Liver (tissue), 8 donors: ENCODE measurements at regions not wholly inside any gene's neighbourhood (a gene's known extent, or its start where the extent isn't known, plus 50 kb on each side); places are given as distances from the start of the nearest gene placed in this dataset.

Source experiments
- DNase-seq: peaks from one replicate; pipeline ENCODE4 v3.0.0-alpha.2; 2017; ENCODE audit warnings: low spot score
- H3K27ac ChIP-seq, 2 donors: one replicate each; pipeline ENCODE4 v1.7.0; 2013; ENCODE audit warnings: inconsistent platforms in 2 of 2, low read length in 2 of 2, control low read depth in 1 of 2, low read depth in 1 of 2, mild to moderate bottlenecking in 1 of 2
- H3K27me3 ChIP-seq, 4 donors: one replicate each; pipeline versions ENCODE4 v1.6.1 to v1.7.0; 2013; ENCODE audit warnings: low read length in 3 of 4, inconsistent platforms in 1 of 4, mild to moderate bottlenecking in 1 of 4, moderate library complexity in 1 of 4; ENCODE audit not compliant: control insufficient read depth in 4 of 4, insufficient read depth in 4 of 4
- H3K36me3 ChIP-seq, 4 donors: one replicate each; pipeline versions ENCODE4 v1.6.1 to v1.7.0; 2013; ENCODE audit warnings: low read length in 3 of 4, mild to moderate bottlenecking in 3 of 4, low read depth in 1 of 4, moderate library complexity in 1 of 4; ENCODE audit not compliant: control insufficient read depth in 4 of 4, insufficient read depth in 3 of 4
- H3K4me1 ChIP-seq, 4 donors: one replicate each; pipeline versions ENCODE4 v1.6.1 to v1.7.0; 2013; ENCODE audit warnings: low read length in 3 of 4, mild to moderate bottlenecking in 3 of 4, moderate library complexity in 1 of 4; ENCODE audit not compliant: control insufficient read depth in 4 of 4, insufficient read depth in 4 of 4
- H3K4me3 ChIP-seq, 3 donors: one replicate each; pipeline versions ENCODE4 v1.6.1 to v1.7.0; 2013; ENCODE audit warnings: low read length in 3 of 3, control low read depth in 1 of 3, low read depth in 1 of 3, mild to moderate bottlenecking in 1 of 3
- H3K9ac ChIP-seq, 2 donors: one replicate each; pipeline ENCODE4 v1.7.0; 2013; ENCODE audit warnings: low read length in 2 of 2, mild to moderate bottlenecking in 2 of 2, moderate library complexity in 2 of 2, control low read depth in 1 of 2, low read depth in 1 of 2
- H3K9me3 ChIP-seq, 4 donors: one replicate each; pipeline versions ENCODE4 v1.6.1 to v1.7.0; 2013; ENCODE audit warnings: low read length in 3 of 4; ENCODE audit not compliant: control insufficient read depth in 4 of 4
- EGR1 ChIP-seq, 2 donors: IDR thresholded peaks; 2 replicates each; pipeline ENCODE4 v1.6.1; 2016 to 2018; ENCODE audit warnings: antibody characterized with exemption in 2 of 2, low read depth in 2 of 2
- FOXA1 ChIP-seq: IDR thresholded peaks from 2 replicates; pipeline ENCODE4 v1.6.1; 2016; ENCODE audit warnings: antibody characterized with exemption
- FOXA2 ChIP-seq: IDR thresholded peaks from 2 replicates; pipeline ENCODE4 v1.6.1; 2016; ENCODE audit warnings: antibody characterized with exemption
- GABPA ChIP-seq, 2 donors: IDR thresholded peaks in 1 of 2; conservative IDR thresholded peaks in 1 of 2; 2 replicates each; pipeline ENCODE4 v1.6.1; 2016; ENCODE audit warnings: antibody characterized with exemption in 2 of 2, mild to moderate bottlenecking in 1 of 2, moderate library complexity in 1 of 2
- HNF4A ChIP-seq, 2 donors: conservative IDR thresholded peaks; 2 replicates each; pipeline ENCODE4 v1.6.1; 2016; ENCODE audit warnings: antibody characterized with exemption in 2 of 2, mild to moderate bottlenecking in 2 of 2
- JUND ChIP-seq, 2 donors: IDR thresholded peaks; 2 replicates each; pipeline ENCODE4 v1.6.1; 2016; ENCODE audit warnings: antibody characterized with exemption in 2 of 2
- NR2F2 ChIP-seq: IDR thresholded peaks from 2 replicates; pipeline ENCODE4 v1.6.1; 2016; ENCODE audit warnings: antibody characterized with exemption
- RAD21 ChIP-seq, 2 donors: IDR thresholded peaks; 2 replicates each; pipeline ENCODE4 v1.6.1; 2016; ENCODE audit warnings: antibody characterized with exemption in 2 of 2, mild to moderate bottlenecking in 2 of 2
- RXRA ChIP-seq, 2 donors: IDR thresholded peaks; 2 replicates each; pipeline ENCODE4 v1.6.1; 2017 to 2018; ENCODE audit warnings: antibody characterized with exemption in 2 of 2, mild to moderate bottlenecking in 1 of 2
- SP1 ChIP-seq: IDR thresholded peaks from 2 replicates; pipeline ENCODE4 v1.6.1; 2018; ENCODE audit warnings: antibody characterized with exemption, mild to moderate bottlenecking
- TAF1 ChIP-seq: conservative IDR thresholded peaks from 2 replicates; pipeline ENCODE4 v1.6.1; 2016; ENCODE audit warnings: antibody characterized with exemption, mild to moderate bottlenecking
- YY1 ChIP-seq: IDR thresholded peaks from 2 replicates; pipeline ENCODE4 v1.6.1; 2016; ENCODE audit warnings: antibody characterized with exemption, mild to moderate bottlenecking
- WGBS: extraction: QIAGEN DNeasy Blood & Tissue Kit; methylation state at CpG from one replicate; pipeline ENCODE4 v1.1.7; 2013; 5-methylcytosine and 5-hydroxymethylcytosine counted together
- TF ChIP-seq, protein P1 (sequence below): IDR thresholded peaks from 2 replicates; pipeline ENCODE4 v1.6.1; 2016; ENCODE audit warnings: antibody characterized with exemption
- TF ChIP-seq, protein P2 (sequence below): IDR thresholded peaks from 2 replicates; pipeline ENCODE4 v1.6.1; 2016; ENCODE audit warnings: antibody characterized with exemption, mild to moderate bottlenecking
- TF ChIP-seq, protein P3 (sequence below): fragments of 150-350 bp; IDR thresholded peaks from 2 replicates; pipeline ENCODE4 v1.5.1; 2017; ENCODE audit warnings: improper control_type of control experiment, low read depth, low read length; ENCODE audit not compliant: missing input control
- TF ChIP-seq, protein P4 (sequence below): IDR thresholded peaks from 2 replicates; pipeline ENCODE4 v1.6.1; 2016; ENCODE audit warnings: antibody characterized with exemption
- TF ChIP-seq, protein P5 (sequence below): IDR thresholded peaks from 2 replicates; pipeline ENCODE4 v1.6.1; 2016; ENCODE audit warnings: antibody characterized with exemption
- donor health status: healthy.
- donor health status: healthy.
- donor health status: healthy.
- donor health status: healthy.
- donor health status: healthy.

DNA sequence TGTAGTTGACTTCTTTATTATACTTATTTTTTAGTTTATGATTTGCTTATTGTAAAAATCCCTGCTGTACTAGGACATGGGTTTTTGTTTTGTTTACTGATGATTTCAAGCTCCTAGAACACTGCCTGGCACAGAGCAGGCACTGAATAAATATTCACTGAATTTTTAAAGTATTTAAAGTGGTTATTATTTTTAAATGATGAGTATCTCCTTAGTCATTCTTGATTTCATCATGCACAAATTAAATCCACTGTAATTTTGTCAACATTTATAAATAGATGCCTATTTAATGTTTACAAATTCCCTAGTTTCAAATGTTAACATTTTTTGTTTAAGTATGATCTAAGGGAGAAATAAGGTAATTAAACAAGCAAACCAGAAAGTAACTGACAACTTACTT lies 367.9 kb upstream of the SLIT2 start:
- no peak overlapping the region for H3K27ac ChIP-seq
- H3K9me3 ChIP-seq, result no peaks in the 10 kb centered on the region
- no peaks in the 10 kb centered on the region for H3K4me1 ChIP-seq
- H3K4me3 ChIP-seq, result no peak overlapping the region
- TF ChIP-seq TAF1, result no peak
- TF ChIP-seq FOXA2, result no peak
- TF ChIP-seq, protein P1, sequence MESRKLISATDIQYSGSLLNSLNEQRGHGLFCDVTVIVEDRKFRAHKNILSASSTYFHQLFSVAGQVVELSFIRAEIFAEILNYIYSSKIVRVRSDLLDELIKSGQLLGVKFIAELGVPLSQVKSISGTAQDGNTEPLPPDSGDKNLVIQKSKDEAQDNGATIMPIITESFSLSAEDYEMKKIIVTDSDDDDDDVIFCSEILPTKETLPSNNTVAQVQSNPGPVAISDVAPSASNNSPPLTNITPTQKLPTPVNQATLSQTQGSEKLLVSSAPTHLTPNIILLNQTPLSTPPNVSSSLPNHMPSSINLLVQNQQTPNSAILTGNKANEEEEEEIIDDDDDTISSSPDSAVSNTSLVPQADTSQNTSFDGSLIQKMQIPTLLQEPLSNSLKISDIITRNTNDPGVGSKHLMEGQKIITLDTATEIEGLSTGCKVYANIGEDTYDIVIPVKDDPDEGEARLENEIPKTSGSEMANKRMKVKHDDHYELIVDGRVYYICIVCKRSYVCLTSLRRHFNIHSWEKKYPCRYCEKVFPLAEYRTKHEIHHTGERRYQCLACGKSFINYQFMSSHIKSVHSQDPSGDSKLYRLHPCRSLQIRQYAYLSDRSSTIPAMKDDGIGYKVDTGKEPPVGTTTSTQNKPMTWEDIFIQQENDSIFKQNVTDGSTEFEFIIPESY, result no peak
- TF ChIP-seq EGR1 (IDR thresholded peaks at IDR 0.05; ENCODE audit: low read depth in 2 of 2), result no peak
- TF ChIP-seq GABPA (IDR thresholded peaks at IDR 0.05 in 1 of 2, conservative IDR thresholded peaks at IDR 0.05 in 1 of 2), result no peak
- no peak for TF ChIP-seq HNF4A (conservative IDR thresholded peaks at IDR 0.05)
- TF ChIP-seq, protein P2, sequence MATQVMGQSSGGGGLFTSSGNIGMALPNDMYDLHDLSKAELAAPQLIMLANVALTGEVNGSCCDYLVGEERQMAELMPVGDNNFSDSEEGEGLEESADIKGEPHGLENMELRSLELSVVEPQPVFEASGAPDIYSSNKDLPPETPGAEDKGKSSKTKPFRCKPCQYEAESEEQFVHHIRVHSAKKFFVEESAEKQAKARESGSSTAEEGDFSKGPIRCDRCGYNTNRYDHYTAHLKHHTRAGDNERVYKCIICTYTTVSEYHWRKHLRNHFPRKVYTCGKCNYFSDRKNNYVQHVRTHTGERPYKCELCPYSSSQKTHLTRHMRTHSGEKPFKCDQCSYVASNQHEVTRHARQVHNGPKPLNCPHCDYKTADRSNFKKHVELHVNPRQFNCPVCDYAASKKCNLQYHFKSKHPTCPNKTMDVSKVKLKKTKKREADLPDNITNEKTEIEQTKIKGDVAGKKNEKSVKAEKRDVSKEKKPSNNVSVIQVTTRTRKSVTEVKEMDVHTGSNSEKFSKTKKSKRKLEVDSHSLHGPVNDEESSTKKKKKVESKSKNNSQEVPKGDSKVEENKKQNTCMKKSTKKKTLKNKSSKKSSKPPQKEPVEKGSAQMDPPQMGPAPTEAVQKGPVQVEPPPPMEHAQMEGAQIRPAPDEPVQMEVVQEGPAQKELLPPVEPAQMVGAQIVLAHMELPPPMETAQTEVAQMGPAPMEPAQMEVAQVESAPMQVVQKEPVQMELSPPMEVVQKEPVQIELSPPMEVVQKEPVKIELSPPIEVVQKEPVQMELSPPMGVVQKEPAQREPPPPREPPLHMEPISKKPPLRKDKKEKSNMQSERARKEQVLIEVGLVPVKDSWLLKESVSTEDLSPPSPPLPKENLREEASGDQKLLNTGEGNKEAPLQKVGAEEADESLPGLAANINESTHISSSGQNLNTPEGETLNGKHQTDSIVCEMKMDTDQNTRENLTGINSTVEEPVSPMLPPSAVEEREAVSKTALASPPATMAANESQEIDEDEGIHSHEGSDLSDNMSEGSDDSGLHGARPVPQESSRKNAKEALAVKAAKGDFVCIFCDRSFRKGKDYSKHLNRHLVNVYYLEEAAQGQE, result no peak
- TF ChIP-seq FOXA1, result no peak
- TF ChIP-seq, protein P3, sequence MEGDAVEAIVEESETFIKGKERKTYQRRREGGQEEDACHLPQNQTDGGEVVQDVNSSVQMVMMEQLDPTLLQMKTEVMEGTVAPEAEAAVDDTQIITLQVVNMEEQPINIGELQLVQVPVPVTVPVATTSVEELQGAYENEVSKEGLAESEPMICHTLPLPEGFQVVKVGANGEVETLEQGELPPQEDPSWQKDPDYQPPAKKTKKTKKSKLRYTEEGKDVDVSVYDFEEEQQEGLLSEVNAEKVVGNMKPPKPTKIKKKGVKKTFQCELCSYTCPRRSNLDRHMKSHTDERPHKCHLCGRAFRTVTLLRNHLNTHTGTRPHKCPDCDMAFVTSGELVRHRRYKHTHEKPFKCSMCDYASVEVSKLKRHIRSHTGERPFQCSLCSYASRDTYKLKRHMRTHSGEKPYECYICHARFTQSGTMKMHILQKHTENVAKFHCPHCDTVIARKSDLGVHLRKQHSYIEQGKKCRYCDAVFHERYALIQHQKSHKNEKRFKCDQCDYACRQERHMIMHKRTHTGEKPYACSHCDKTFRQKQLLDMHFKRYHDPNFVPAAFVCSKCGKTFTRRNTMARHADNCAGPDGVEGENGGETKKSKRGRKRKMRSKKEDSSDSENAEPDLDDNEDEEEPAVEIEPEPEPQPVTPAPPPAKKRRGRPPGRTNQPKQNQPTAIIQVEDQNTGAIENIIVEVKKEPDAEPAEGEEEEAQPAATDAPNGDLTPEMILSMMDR, result no peak
- no peak for TF ChIP-seq NR2F2
- no peak for TF ChIP-seq YY1
- TF ChIP-seq SP1, result no peak
- no peak for TF ChIP-seq RXRA (IDR thresholded peaks at IDR 0.05)
- TF ChIP-seq, protein P4, sequence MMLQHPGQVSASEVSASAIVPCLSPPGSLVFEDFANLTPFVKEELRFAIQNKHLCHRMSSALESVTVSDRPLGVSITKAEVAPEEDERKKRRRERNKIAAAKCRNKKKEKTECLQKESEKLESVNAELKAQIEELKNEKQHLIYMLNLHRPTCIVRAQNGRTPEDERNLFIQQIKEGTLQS, result no peak
- TF ChIP-seq RAD21 (IDR thresholded peaks at IDR 0.05), result no peak
- TF ChIP-seq, protein P5, sequence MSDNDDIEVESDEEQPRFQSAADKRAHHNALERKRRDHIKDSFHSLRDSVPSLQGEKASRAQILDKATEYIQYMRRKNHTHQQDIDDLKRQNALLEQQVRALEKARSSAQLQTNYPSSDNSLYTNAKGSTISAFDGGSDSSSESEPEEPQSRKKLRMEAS, result no peak
- H3K9ac ChIP-seq, result no peak overlapping the region
- no peak for DNase-seq
- H3K27me3 ChIP-seq, result no peaks in the 10 kb centered on the region
- no peaks in the 10 kb centered on the region for H3K36me3 ChIP-seq

DNA sequence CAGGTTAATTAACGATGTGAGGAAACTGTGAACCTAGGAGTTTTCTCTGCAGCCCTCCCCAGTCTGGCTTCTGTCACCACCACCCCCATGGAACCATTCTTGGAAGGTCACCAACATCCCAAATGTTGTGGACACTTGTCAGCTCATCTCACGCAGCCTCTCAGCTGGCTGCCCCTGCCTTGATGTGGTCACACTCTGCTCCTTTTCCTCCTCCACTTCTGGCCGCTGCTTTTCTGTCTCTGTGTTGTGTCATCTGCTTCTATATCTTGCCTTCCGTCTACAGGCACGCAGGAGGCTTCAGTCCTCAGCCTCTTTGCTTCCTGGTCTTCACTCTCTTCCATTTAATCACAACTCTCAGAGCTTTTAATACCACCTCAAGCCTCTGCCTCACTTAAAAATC lies 371.5 kb upstream of the SLIT2 start:
- DNase-seq, result no peak
- Histone ChIP-seq H3K27me3 (no peaks in the 10 kb centered on the region), H3K4me3 (no peak overlapping the region), H3K4me1 (no peaks in the 10 kb centered on the region), H3K36me3 (no peaks in the 10 kb centered on the region), H3K9me3 (peaks cover 0 to 4% (median 0%) of the 10 kb centered on the region in 4 donors), H3K9ac (no peak overlapping the region), H3K27ac (no peak overlapping the region)
- WGBS, result 34% methylated on average over 5 of the region's 5 CpGs
- TF ChIP-seq SP1 (no peak), RXRA (IDR thresholded peaks at IDR 0.05) (no peak), FOXA2 (no peak), EGR1 (IDR thresholded peaks at IDR 0.05; ENCODE audit: low read depth in 2 of 2) (no peak), RAD21 (IDR thresholded peaks at IDR 0.05) (no peak), YY1 (no peak), JUND (IDR thresholded peaks at IDR 0.05) (no peak), HNF4A (conservative IDR thresholded peaks at IDR 0.05) (no peak), FOXA1 (no peak), NR2F2 (no peak), GABPA (IDR thresholded peaks at IDR 0.05 in 1 of 2, conservative IDR thresholded peaks at IDR 0.05 in 1 of 2) (no peak)
- TF ChIP-seq, protein P3, result no peak
- TF ChIP-seq, protein P4, result no peak
- TF ChIP-seq, protein P2, result no peak
